ENCODE measurements at regions not wholly inside any gene's neighbourhood (a gene's known extent, or its start where the extent isn't known, plus 50 kb on each side); places are given as distances from the start of the nearest gene placed in this dataset.

DNA sequence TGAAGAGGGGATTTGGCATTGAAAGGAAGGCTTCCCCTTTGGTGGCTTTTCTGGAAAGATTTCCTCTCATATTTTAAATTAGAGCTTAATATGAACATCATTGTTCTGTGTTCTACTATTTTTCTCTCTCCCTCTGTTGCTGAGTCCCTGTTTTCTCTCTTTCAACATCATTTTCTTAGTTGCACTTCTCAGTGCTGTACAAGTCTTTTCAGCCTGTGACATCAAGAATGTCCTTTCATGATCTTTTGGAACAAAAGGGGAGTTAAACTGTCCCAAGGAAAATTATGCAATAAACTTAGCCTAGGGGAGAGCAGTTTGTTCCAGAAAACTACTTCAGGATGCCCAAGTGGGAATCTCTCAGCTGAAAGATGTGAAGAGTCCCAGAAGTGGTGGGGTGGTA lies 325.1 kb downstream of the IL20RB start:
- no peak for DNase-seq
- Mint-ChIP-seq H3K27me3 (ENCODE audit: low read depth, poor library complexity) (peaks cover 4% of the 10 kb centered on the region), H3K27ac (no peak overlapping the region), H3K9me3 (peaks cover 18% of the 10 kb centered on the region), H3K4me1 (peaks cover 7% of the 10 kb centered on the region), H3K36me3 (ENCODE audit: low read depth) (no peaks in the 10 kb centered on the region), H3K4me3 (no peak overlapping the region)
- TF ChIP-seq, protein P1, sequence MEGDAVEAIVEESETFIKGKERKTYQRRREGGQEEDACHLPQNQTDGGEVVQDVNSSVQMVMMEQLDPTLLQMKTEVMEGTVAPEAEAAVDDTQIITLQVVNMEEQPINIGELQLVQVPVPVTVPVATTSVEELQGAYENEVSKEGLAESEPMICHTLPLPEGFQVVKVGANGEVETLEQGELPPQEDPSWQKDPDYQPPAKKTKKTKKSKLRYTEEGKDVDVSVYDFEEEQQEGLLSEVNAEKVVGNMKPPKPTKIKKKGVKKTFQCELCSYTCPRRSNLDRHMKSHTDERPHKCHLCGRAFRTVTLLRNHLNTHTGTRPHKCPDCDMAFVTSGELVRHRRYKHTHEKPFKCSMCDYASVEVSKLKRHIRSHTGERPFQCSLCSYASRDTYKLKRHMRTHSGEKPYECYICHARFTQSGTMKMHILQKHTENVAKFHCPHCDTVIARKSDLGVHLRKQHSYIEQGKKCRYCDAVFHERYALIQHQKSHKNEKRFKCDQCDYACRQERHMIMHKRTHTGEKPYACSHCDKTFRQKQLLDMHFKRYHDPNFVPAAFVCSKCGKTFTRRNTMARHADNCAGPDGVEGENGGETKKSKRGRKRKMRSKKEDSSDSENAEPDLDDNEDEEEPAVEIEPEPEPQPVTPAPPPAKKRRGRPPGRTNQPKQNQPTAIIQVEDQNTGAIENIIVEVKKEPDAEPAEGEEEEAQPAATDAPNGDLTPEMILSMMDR (IDR thresholded peaks at IDR 0.05): no peak

DNA sequence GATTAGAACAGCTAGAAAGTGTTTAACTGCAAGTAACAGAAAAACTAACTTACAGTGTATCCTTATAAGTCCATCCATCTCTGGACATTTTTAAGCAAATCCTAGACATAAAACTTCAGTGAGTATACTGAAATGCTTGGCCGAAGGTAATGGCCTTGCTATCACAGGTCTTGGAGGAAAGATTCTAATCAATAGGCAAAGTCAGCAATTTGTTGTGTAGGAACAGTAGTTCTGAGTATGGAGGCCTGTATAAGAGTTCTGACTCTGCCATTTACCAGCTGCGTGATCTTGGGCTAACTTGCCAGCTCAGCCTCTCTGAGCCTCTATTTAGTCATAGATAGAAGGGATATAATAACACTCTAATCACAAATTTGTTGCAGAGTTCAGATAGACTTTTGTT lies 328.1 kb downstream of the IL20RB start:
- Mint-ChIP-seq H3K4me1 (no peaks in the 10 kb centered on the region), H3K4me3 (no peak overlapping the region), H3K27ac (no peak overlapping the region), H3K27me3 (ENCODE audit: low read depth, poor library complexity) (peaks cover 7% of the 10 kb centered on the region), H3K9me3 (peaks cover 24% of the 10 kb centered on the region), H3K36me3 (ENCODE audit: low read depth) (no peaks in the 10 kb centered on the region)
- TF ChIP-seq, protein P1 (IDR thresholded peaks at IDR 0.05): no peak
- DNase-seq: no peak

DNA sequence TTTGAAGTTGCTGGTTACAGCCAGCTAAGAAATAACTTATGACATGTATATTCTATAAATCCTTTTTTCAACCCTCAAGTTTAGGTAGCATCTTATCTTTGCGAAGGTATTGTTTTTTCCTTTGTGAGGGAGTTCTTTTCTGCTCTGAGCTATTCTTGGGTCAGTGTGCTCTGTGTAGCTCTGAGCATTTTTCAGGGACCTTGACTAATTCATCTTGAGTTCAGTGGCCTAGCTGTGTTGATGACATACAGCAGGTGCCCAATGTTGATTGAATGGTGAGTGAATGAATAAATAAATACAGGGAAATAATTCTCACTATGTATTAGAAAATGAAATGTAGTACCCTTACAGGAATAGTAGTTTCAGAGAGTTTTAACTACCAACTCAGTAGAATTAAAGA lies 335.3 kb downstream of the IL20RB start:
- no peak for DNase-seq
- H3K27ac Mint-ChIP-seq: no peak overlapping the region
- no peaks in the 10 kb centered on the region for H3K36me3 Mint-ChIP-seq (ENCODE audit: low read depth)
- H3K4me3 Mint-ChIP-seq: no peak overlapping the region
- peaks cover 12% of the 10 kb centered on the region for H3K4me1 Mint-ChIP-seq
- H3K9me3 Mint-ChIP-seq: peaks cover 10% of the 10 kb centered on the region
- peaks cover 3% of the 10 kb centered on the region for H3K27me3 Mint-ChIP-seq (ENCODE audit: low read depth, poor library complexity)
- TF ChIP-seq, protein P1 (IDR thresholded peaks at IDR 0.05): no peak

DNA sequence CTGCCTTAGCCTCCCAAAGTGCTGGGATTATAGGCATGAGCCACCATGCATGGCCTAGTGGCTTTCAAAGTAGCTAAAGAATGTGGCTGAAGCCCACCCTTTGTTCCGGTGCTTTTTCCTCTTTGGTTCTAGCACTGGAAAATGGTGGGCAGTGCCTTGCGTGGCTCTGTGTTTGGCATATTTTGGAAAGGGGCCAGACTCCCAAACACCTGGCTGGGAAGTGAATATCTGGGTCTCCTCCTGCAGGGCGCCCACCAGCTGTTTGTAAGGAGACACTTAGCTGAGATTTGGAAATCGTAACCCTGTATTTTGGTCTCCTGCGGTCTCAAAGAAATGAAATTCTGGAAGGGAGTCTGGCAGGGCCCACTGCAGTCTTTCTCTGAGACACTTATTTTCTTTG lies 336.4 kb downstream of the IL20RB start:
- TF ChIP-seq, protein P1 (IDR thresholded peaks at IDR 0.05): no peak
- H3K27ac Mint-ChIP-seq: no peak overlapping the region
- peaks cover under 1% of the 10 kb centered on the region for H3K9me3 Mint-ChIP-seq
- peaks cover 3% of the 10 kb centered on the region for H3K27me3 Mint-ChIP-seq (ENCODE audit: low read depth, poor library complexity)
- H3K4me1 Mint-ChIP-seq: peaks cover 12% of the 10 kb centered on the region
- no peak for DNase-seq
- no peak overlapping the region for H3K4me3 Mint-ChIP-seq
- H3K36me3 Mint-ChIP-seq (ENCODE audit: low read depth): no peaks in the 10 kb centered on the region

DNA sequence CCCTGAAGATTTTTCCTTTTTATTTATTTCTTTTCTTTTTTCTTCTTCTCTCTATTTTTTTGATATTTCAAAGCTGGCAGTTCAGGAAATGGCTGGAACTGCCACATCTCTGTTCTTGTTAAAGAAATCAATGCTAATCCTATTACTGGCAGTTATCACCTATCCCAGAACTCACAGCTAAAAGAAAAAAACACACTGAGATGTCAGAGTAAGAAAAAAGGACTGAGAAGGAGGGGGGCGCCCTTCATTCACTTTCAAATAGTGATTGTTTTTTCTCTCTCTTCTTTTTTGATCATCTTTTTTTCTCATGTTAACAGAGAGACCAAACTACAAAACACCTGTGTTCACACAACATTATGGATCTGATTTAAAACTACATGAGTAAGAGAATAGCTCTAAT lies 337.1 kb downstream of the IL20RB start:
- H3K9me3 Mint-ChIP-seq: no peaks in the 10 kb centered on the region
- no peak for DNase-seq
- no peak overlapping the region for H3K27ac Mint-ChIP-seq

DNA sequence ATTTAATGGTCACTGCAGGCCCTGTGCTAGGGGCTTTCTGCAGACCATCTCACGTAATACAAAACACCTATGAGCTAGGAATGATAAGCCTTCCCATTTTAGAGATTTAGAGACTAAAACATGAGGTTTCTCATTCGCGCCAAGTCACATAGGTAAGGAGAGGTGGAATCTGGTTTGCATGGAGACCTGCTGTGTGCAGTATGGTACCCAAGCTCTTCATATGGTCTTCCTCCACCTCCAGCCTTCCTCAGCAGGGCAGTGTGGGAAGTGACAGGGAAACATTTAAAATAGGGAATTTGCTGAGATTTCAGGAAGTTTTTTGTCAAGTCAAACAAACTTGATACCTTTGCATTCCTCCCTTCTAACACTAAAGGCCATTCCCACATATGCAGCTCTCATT lies 337.6 kb downstream of the IL20RB start:
- Mint-ChIP-seq H3K4me1 (peaks cover 12% of the 10 kb centered on the region), H3K4me3 (no peak overlapping the region), H3K27me3 (ENCODE audit: low read depth, poor library complexity) (peaks cover 3% of the 10 kb centered on the region), H3K36me3 (ENCODE audit: low read depth) (no peaks in the 10 kb centered on the region), H3K27ac (no peak overlapping the region), H3K9me3 (no peaks in the 10 kb centered on the region)
- TF ChIP-seq, protein P1 (IDR thresholded peaks at IDR 0.05): no peak
- no peak for DNase-seq

More for the DNA sequence above, 337.1 kb downstream of the IL20RB start:
- Mint-ChIP-seq H3K4me3 (no peak overlapping the region), H3K4me1 (peaks cover 12% of the 10 kb centered on the region), H3K36me3 (ENCODE audit: low read depth) (no peaks in the 10 kb centered on the region), H3K27me3 (ENCODE audit: low read depth, poor library complexity) (peaks cover 3% of the 10 kb centered on the region)
- TF ChIP-seq, protein P1 (IDR thresholded peaks at IDR 0.05): no peak
